HepG2 (cell line): ENCODE measurements at regions not wholly inside any gene's neighbourhood (a gene's known extent, or its start where the extent isn't known, plus 50 kb on each side); places are given as distances from the start of the nearest gene placed in this dataset.

Experiments
- ATAC-seq: fragments of 200-7000 bp; cut with Tn5 transposase; 3 replicates; pipeline ENCODE4 v1.9.1; 2020; ENCODE audit warnings: mild to moderate bottlenecking, moderate library complexity
- BruUV-seq: library from RNA; stranded (reverse); fragments of 400-500 nt; replicated peaks from 2 replicates; lab custom pipeline; 2021; lab: Mats Ljungman, UMichigan
- CTCF ChIA-PET: fragments of 300-600 bp; formaldehyde crosslinking; extraction: SDS; loops from one replicate; lab custom pipeline; 2021; ENCODE audit warnings: low total read pairs, inconsistent platforms, low intra/inter-chr PET ratio; lab: Yijun Ruan, JAX
- POLR2A ChIA-PET: fragments of 350-600 bp; sonication (Branson Sonifier 250); formaldehyde crosslinking; loops from one replicate; lab custom pipeline; 2020; ENCODE audit warnings: antibody characterized with exemption, inconsistent platforms; lab: Yijun Ruan, JAX
- DNase-seq: peaks from one replicate; pipeline ENCODE4 v3.0.0-alpha.2; 2015; ENCODE audit warnings: low spot score
- FAIRE-seq: peaks from 3 replicates; lab custom pipeline; 2011; peaks lifted over from hg19 to GRCh38; lab: Jason Lieb, UNC
- H2AFZ ChIP-seq: one replicate; pipeline ENCODE4 v1.6.1; 2011; ENCODE audit warnings: low read length, inconsistent platforms
- H3K27ac ChIP-seq: fragments of 300-600 bp; 3 replicates; pipeline ENCODE4 v1.8.0; 2011; ENCODE audit warnings: mixed run types, mild to moderate bottlenecking, mixed read lengths, low read length, inconsistent platforms; ENCODE audit not compliant: insufficient read depth; ENCODE audit errors: extremely low read length
- H3K27me3 ChIP-seq, 2 experiments: fragments of 200-600 bp in 1 of 2; 2 replicates in 1 of 2; 3 replicates in 1 of 2; pipeline versions ENCODE4 v1.6.0 to v1.8.0; 2011; ENCODE audit warnings: low read length in 2 of 2, mild to moderate bottlenecking in 2 of 2, moderate library complexity in 2 of 2, inconsistent platforms in 1 of 2; ENCODE audit not compliant: insufficient read depth in 2 of 2, control insufficient read depth in 1 of 2
- H3K36me3 ChIP-seq, 2 experiments: fragments of 200-600 bp in 1 of 2; replicated peaks in 1 of 2; 2 replicates in 1 of 2; 3 replicates in 1 of 2; pipeline versions ENCODE4 v1.5.1 to v1.8.0; 2011; ENCODE audit warnings: low read length in 2 of 2, inconsistent platforms in 1 of 2; ENCODE audit not compliant: insufficient read depth in 2 of 2, control insufficient read depth in 1 of 2
- H3K4me1 ChIP-seq: 2 replicates; pipeline ENCODE4 v1.5.1; 2012; ENCODE audit warnings: low read length, inconsistent platforms; ENCODE audit not compliant: insufficient read depth
- H3K4me2 ChIP-seq: 2 replicates; pipeline ENCODE4 v1.6.0; 2011; ENCODE audit warnings: low read depth, low read length, inconsistent platforms
- H3K4me3 ChIP-seq, 3 experiments: fragments of 200-600 bp in 1 of 3; sonication (generic), shearing (Covaris generic) in 1 of 3; replicated peaks in 1 of 3; 2 replicates each; pipeline ENCODE4 v1.5.1; 2011 to 2016; ENCODE audit warnings: low read length in 3 of 3, inconsistent platforms in 2 of 3, low read depth in 2 of 3, mild to moderate bottlenecking in 2 of 3, control low read depth in 1 of 3, mixed read lengths in 1 of 3; ENCODE audit not compliant: insufficient read depth in 1 of 3
- H3K79me2 ChIP-seq: one replicate; pipeline ENCODE4 v1.6.1; 2011; ENCODE audit warnings: low read length, inconsistent platforms; ENCODE audit not compliant: insufficient read depth
- H3K9ac ChIP-seq: 2 replicates; pipeline ENCODE4 v1.6.0; 2011; ENCODE audit warnings: mild to moderate bottlenecking, low read depth, low read length, inconsistent platforms; ENCODE audit not compliant: insufficient read depth
- H3K9me3 ChIP-seq: 2 replicates; pipeline ENCODE4 v1.5.1; 2012; ENCODE audit warnings: mild to moderate bottlenecking, low read length
- H4K20me1 ChIP-seq: 2 replicates; pipeline ENCODE4 v1.6.0; 2011; ENCODE audit warnings: inconsistent platforms, mild to moderate bottlenecking, low read length, moderate library complexity; ENCODE audit not compliant: insufficient read depth
- CHD2 ChIP-seq: IDR thresholded peaks from 2 replicates; pipeline ENCODE4 v1.6.1; 2011; ENCODE audit warnings: low read depth, low read length, improper control_type of control experiment
- FIP1L1 ChIP-seq: fragments of 200-400 bp; formaldehyde crosslinking; IDR thresholded peaks from 2 replicates; pipeline ENCODE4 v1.6.1; 2018; ENCODE audit warnings: low read depth, mild to moderate bottlenecking, low read length, moderate library complexity, borderline replicate concordance; ENCODE audit not compliant: insufficient read depth
- GLI4 ChIP-seq: sonication (generic); formaldehyde crosslinking; IDR thresholded peaks from 2 replicates; pipeline ENCODE4 v1.5.1; 2020; ENCODE audit warnings: missing genetic modification reagents, mild to moderate bottlenecking, moderate library complexity, borderline replicate concordance
- NFKBIZ ChIP-seq: IDR thresholded peaks from 2 replicates; pipeline ENCODE4 v1.6.1; 2018; ENCODE audit warnings: missing genetic modification reagents, missing compliant biosample characterization
- NFRKB ChIP-seq: fragments of 450-650 bp; IDR thresholded peaks from 2 replicates; pipeline ENCODE4 v1.6.1; 2017
- PHB2 ChIP-seq: fragments of 450-650 bp; IDR thresholded peaks from 2 replicates; pipeline ENCODE4 v1.6.1; 2018; ENCODE audit not compliant: partially characterized antibody
- PLRG1 ChIP-seq: fragments of 450-650 bp; conservative IDR thresholded peaks from 2 replicates; pipeline ENCODE4 v1.6.1; 2016
- PTBP1 ChIP-seq: fragments of 200-400 bp; formaldehyde crosslinking; IDR thresholded peaks from 2 replicates; pipeline ENCODE4 v1.6.1; 2018; ENCODE audit warnings: low read length, low read depth; ENCODE audit not compliant: poor library complexity, severe bottlenecking
- TARDBP ChIP-seq: sonication (generic); formaldehyde crosslinking; IDR thresholded peaks from 2 replicates; pipeline ENCODE4 v1.8.0; 2022; ENCODE audit warnings: mild to moderate bottlenecking, missing genetic modification reagents
- TIGD3 ChIP-seq: sonication (generic); formaldehyde crosslinking; IDR thresholded peaks from 2 replicates; pipeline ENCODE4 v1.5.1; 2020; ENCODE audit warnings: mild to moderate bottlenecking, missing genetic modification reagents, borderline replicate concordance
- ZFP36 ChIP-seq: fragments of 150-350 bp; IDR thresholded peaks from 2 replicates; pipeline ENCODE4 v1.6.1; 2018; ENCODE audit warnings: borderline replicate concordance, low read length, low read depth; ENCODE audit not compliant: partially characterized antibody
- ZFP36L1 ChIP-seq: sonication (generic); formaldehyde crosslinking; IDR thresholded peaks from 2 replicates; pipeline ENCODE4 v1.8.0; 2022; ENCODE audit warnings: mild to moderate bottlenecking, missing genetic modification reagents, moderate library complexity
- ZFP91 ChIP-seq: sonication (generic); formaldehyde crosslinking; IDR thresholded peaks from 2 replicates; pipeline ENCODE4 v1.9.0; 2022; ENCODE audit warnings: missing genetic modification reagents, mild to moderate bottlenecking, borderline replicate concordance
- ZNF264 ChIP-seq: sonication (generic); formaldehyde crosslinking; IDR thresholded peaks from 2 replicates; pipeline ENCODE4 v1.4.0; 2020; ENCODE audit warnings: missing genetic modification reagents
- ZNF430 ChIP-seq: sonication (generic); formaldehyde crosslinking; IDR thresholded peaks from 2 replicates; pipeline ENCODE4 v1.9.0; 2021; ENCODE audit warnings: mild to moderate bottlenecking, missing genetic modification reagents
- ZNF513 ChIP-seq: sonication (generic); formaldehyde crosslinking; conservative IDR thresholded peaks from 2 replicates; pipeline ENCODE4 v1.5.0; 2020; ENCODE audit warnings: missing genetic modification reagents
- ZNF546 ChIP-seq: sonication (generic); formaldehyde crosslinking; conservative IDR thresholded peaks from 2 replicates; pipeline ENCODE4 v1.8.1; 2023; ENCODE audit warnings: mild to moderate bottlenecking, missing genetic modification reagents
- ZNF639 ChIP-seq: conservative IDR thresholded peaks from 2 replicates; pipeline ENCODE4 v1.6.1; 2018; ENCODE audit warnings: missing genetic modification reagents
- ZNF784 ChIP-seq: sonication (generic); formaldehyde crosslinking; IDR thresholded peaks from 2 replicates; pipeline ENCODE4 v1.5.1; 2020; ENCODE audit warnings: missing genetic modification reagents, mild to moderate bottlenecking, borderline replicate concordance
- WGBS: methylation state at CpG from one replicate; pipeline ENCODE4 v1.1.6; 2017; ENCODE audit warnings: low lambda C conversion rate; 5-methylcytosine and 5-hydroxymethylcytosine counted together
- in situ Hi-C: cut with HindIII; loops from 2 replicates; pipeline ENCODE4 v1.10.0; 2017; ENCODE audit warnings: low pct_unique_long_range_greater_than_20kb; ENCODE audit not compliant: extremely low pct_ligation_motif_present
- intact Hi-C: fragments of 100-400 bp; cut with micrococcal nuclease; formaldehyde crosslinking; loops from one replicate; pipeline ENCODE4 v1.10.0; 2022; ENCODE audit not compliant: unreplicated experiment

- TF ChIP-seq ZNF639 (CRISPR knock-in tag) (no peak), ZFP36L1 (no peak)
Observed at GRCh38 chr5:7218141-7218540, 177.8 kb upstream of the ADCY2 start (continued).

GRCh38 chr5:7220156-7220555, 175.8 kb upstream of the ADCY2 start:
- no peaks in the 10 kb centered on the region for H4K20me1 ChIP-seq
- DNase-seq = no peak
- no peak overlapping the region for H3K27ac ChIP-seq
- no TSS peak for BruUV-seq
- ChIA-PET POLR2A (no interaction called here), CTCF (no interaction called here)
- no peaks in the 10 kb centered on the region; a peak in 1 of 5 replicates for H3K27me3 ChIP-seq
- intact Hi-C loops = no loop called here
- no peak overlapping the region for H2AFZ ChIP-seq
- H3K36me3 ChIP-seq = no peaks in the 10 kb centered on the region
- 2% methylated on average over 4 of the region's 4 CpGs for WGBS
- H3K4me3 ChIP-seq = no peak overlapping the region
- ATAC-seq = no peak
- no peak overlapping the region for H3K9ac ChIP-seq
- in situ Hi-C loops = no loop called here
- no peaks in the 10 kb centered on the region for H3K4me1 ChIP-seq
- no peak for FAIRE-seq
- no peak overlapping the region for H3K4me2 ChIP-seq
- H3K9me3 ChIP-seq = no peaks in the 10 kb centered on the region
- H3K79me2 ChIP-seq = no peaks in the 10 kb centered on the region
- TF ChIP-seq ZNF264 (no peak), CHD2 (no peak), ZFP36 (no peak), TIGD3 (CRISPR knock-in tag) (no peak), GLI4 (CRISPR knock-in tag) (no peak), TARDBP (CRISPR knock-in tag) (no peak), NFRKB (no peak), PHB2 (no peak), ZNF546 (CRISPR knock-in tag) (no peak), ZNF784 (CRISPR knock-in tag) (no peak), ZNF513 (no peak), NFKBIZ (CRISPR knock-in tag) (no peak), FIP1L1 (no peak), PLRG1 (no peak), PTBP1 (no peak), ZNF430 (CRISPR knock-in tag) (no peak), ZFP91 (CRISPR knock-in tag) (no peak)
